Esophagus muscularis mucosa (tissue), 3 donors: ENCODE measurements at regions not wholly inside any gene's neighbourhood (a gene's known extent, or its start where the extent isn't known, plus 50 kb on each side); places are given as distances from the start of the nearest gene placed in this dataset.

Source experiments
- POLR2A ChIP-seq: fragments of 450-650 bp; IDR thresholded peaks from one replicate; pipeline ENCODE4 v1.6.1; 2017; ENCODE audit warnings: antibody characterized with exemption, moderate library complexity, mild to moderate bottlenecking, low read depth
- POLR2AphosphoS5 ChIP-seq, 2 donors: sonication (generic); formaldehyde crosslinking; IDR thresholded peaks; one replicate each; pipeline ENCODE4 v1.6.1; 2017; ENCODE audit warnings: antibody characterized with exemption in 2 of 2
- TF ChIP-seq, protein P1 (sequence below), 3 experiments: fragments of 200-600 bp in 2 of 3; fragments of 450-650 bp in 1 of 3; sonication (generic) in 2 of 3; IDR thresholded peaks; one replicate each; pipeline ENCODE4 v1.5.1; 2017 to 2019; ENCODE audit warnings: antibody characterized with exemption in 3 of 3, mild to moderate bottlenecking in 2 of 3, moderate library complexity in 1 of 3

DNA sequence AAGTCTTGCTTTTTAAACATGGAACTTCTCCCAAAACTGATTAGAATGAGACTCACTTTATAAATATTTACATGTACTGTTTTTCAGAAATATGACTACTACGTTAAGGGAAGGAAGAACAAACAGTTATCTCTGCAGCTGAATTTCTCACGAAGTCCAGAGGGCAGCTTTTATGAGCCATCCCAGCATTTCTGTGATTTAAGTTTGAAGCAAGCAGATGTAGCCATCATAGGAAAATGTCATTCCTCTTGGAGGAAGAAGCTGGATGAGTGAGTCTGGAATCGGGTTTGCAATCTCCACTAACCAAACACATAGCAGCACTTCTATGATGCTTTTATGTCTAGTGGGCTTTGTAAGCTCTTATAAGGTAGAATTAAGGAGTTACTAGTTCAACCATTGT lies 53.7 kb downstream of the SCN11A start:
- TF ChIP-seq, protein P1, sequence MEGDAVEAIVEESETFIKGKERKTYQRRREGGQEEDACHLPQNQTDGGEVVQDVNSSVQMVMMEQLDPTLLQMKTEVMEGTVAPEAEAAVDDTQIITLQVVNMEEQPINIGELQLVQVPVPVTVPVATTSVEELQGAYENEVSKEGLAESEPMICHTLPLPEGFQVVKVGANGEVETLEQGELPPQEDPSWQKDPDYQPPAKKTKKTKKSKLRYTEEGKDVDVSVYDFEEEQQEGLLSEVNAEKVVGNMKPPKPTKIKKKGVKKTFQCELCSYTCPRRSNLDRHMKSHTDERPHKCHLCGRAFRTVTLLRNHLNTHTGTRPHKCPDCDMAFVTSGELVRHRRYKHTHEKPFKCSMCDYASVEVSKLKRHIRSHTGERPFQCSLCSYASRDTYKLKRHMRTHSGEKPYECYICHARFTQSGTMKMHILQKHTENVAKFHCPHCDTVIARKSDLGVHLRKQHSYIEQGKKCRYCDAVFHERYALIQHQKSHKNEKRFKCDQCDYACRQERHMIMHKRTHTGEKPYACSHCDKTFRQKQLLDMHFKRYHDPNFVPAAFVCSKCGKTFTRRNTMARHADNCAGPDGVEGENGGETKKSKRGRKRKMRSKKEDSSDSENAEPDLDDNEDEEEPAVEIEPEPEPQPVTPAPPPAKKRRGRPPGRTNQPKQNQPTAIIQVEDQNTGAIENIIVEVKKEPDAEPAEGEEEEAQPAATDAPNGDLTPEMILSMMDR (IDR thresholded peaks at IDR 0.05): no peak
- no peak for TF ChIP-seq POLR2A
- no peak for TF ChIP-seq POLR2AphosphoS5 (IDR thresholded peaks at IDR 0.05)
